SK-N-SH (cell line): ENCODE measurements at regions not wholly inside any gene's neighbourhood (a gene's known extent, or its start where the extent isn't known, plus 50 kb on each side); places are given as distances from the start of the nearest gene placed in this dataset.

Experiments used
- CTCF ChIA-PET: fragments of 300-600, 350-600 bp; formaldehyde crosslinking; extraction: SDS; loops from one replicate; lab custom pipeline; 2021; lab: Yijun Ruan, JAX
- POLR2A ChIA-PET: fragments of 350-600 bp; sonication (Branson Sonifier 250); formaldehyde crosslinking; extraction: SDS; loops from one replicate; lab custom pipeline; 2020; ENCODE audit warnings: antibody characterized with exemption, inconsistent platforms; lab: Yijun Ruan, JAX
- DNase-seq: peaks from one replicate; pipeline ENCODE4 v3.0.0; 2012
- H2AFZ ChIP-seq: fragments of 200-600 bp; sonication (generic); 2 replicates; pipeline ENCODE4 v1.8.1; 2016; ENCODE audit warnings: antibody characterized with exemption, mild to moderate bottlenecking, low read depth
- H3F3A ChIP-seq: fragments of 200-600 bp; sonication (generic); replicated peaks from 2 replicates; pipeline ENCODE3; 2016; ENCODE audit warnings: antibody characterized with exemption, mild to moderate bottlenecking; ENCODE audit not compliant: insufficient read depth
- H3K27ac ChIP-seq, 2 experiments: fragments of 200-500 bp in 1 of 2; fragments of 200-600 bp in 1 of 2; sonication (Bioruptor generic) in 1 of 2; sonication (generic), shearing (Covaris generic) in 1 of 2; 2 replicates each; pipeline versions ENCODE4 v1.5.1 to v1.6.1; 2014 to 2016; ENCODE audit warnings: low read depth in 2 of 2, inconsistent platforms in 1 of 2, low read length in 1 of 2, mild to moderate bottlenecking in 1 of 2, mixed read lengths in 1 of 2
- H3K27me3 ChIP-seq: fragments of 200-600 bp; sonication (generic), shearing (Covaris generic); 2 replicates; pipeline ENCODE4 v1.6.1; 2016; ENCODE audit warnings: mixed run types; ENCODE audit not compliant: insufficient read depth
- H3K36me3 ChIP-seq, 2 experiments: fragments of 200-500 bp in 1 of 2; fragments of 200-600 bp in 1 of 2; sonication (Bioruptor generic) in 1 of 2; sonication (generic) in 1 of 2; replicated peaks in 1 of 2; 2 replicates each; pipeline versions ENCODE3 to v1.5.1; 2014 to 2016; ENCODE audit warnings: low read length in 1 of 2, mild to moderate bottlenecking in 1 of 2; ENCODE audit not compliant: insufficient read depth in 2 of 2, control insufficient read depth in 1 of 2
- H3K4me1 ChIP-seq, 2 experiments: fragments of 200-500 bp in 1 of 2; fragments of 200-600 bp in 1 of 2; sonication (Bioruptor generic) in 1 of 2; sonication (generic), shearing (Covaris generic) in 1 of 2; 2 replicates each; pipeline versions ENCODE4 v1.5.1 to v1.6.1; 2014 to 2016; ENCODE audit warnings: low read depth in 1 of 2, low read length in 1 of 2, mixed run types in 1 of 2; ENCODE audit not compliant: insufficient read depth in 2 of 2, control insufficient read depth in 1 of 2
- H3K4me2 ChIP-seq: fragments of 200-600 bp; sonication (generic), shearing (Covaris generic); 2 replicates; pipeline ENCODE4 v1.6.1; 2017; ENCODE audit warnings: mixed run types
- H3K4me3 ChIP-seq, 2 experiments: fragments of 200-500 bp in 1 of 2; fragments of 200-600 bp in 1 of 2; sonication (Bioruptor generic) in 1 of 2; sonication (generic), shearing (Covaris generic) in 1 of 2; 2 replicates each; pipeline versions ENCODE4 v1.5.1 to v1.8.1; 2014 to 2016; ENCODE audit warnings: low read depth in 2 of 2, inconsistent platforms in 1 of 2, low read length in 1 of 2, mild to moderate bottlenecking in 1 of 2, mixed read lengths in 1 of 2, moderate library complexity in 1 of 2
- H3K79me2 ChIP-seq: fragments of 200-600 bp; sonication (generic); 2 replicates; pipeline ENCODE4 v1.8.1; 2017; ENCODE audit warnings: mild to moderate bottlenecking; ENCODE audit not compliant: insufficient read depth
- H3K9ac ChIP-seq: fragments of 200-600 bp; sonication (generic); 2 replicates; pipeline ENCODE4 v1.6.1; 2017; ENCODE audit warnings: mixed run types
- H3K9me2 ChIP-seq: fragments of 200-600 bp; sonication (generic); 2 replicates; pipeline ENCODE4 v1.6.1; 2017; ENCODE audit warnings: mixed run types
- H3K9me3 ChIP-seq: fragments of 200-600 bp; sonication (generic); 2 replicates; pipeline ENCODE4 v1.6.1; 2017; ENCODE audit warnings: mixed run types, mild to moderate bottlenecking, moderate library complexity
- H4K20me1 ChIP-seq: fragments of 200-600 bp; sonication (generic); 2 replicates; pipeline ENCODE4 v1.6.1; 2017; ENCODE audit warnings: mild to moderate bottlenecking, mixed run types; ENCODE audit not compliant: insufficient read depth
- FOSL2 ChIP-seq: IDR thresholded peaks from 2 replicates; pipeline ENCODE4 v1.4.0; 2012; ENCODE audit warnings: low read depth, mild to moderate bottlenecking, moderate library complexity, borderline replicate concordance
- FOXM1 ChIP-seq: IDR thresholded peaks from 2 replicates; pipeline ENCODE4 v1.4.0; 2012; ENCODE audit warnings: low read depth, mild to moderate bottlenecking
- GABPA ChIP-seq: IDR thresholded peaks from 2 replicates; pipeline ENCODE4 v1.4.0; 2012; ENCODE audit warnings: low read depth, mild to moderate bottlenecking
- NFIC ChIP-seq: IDR thresholded peaks from 2 replicates; pipeline ENCODE4 v1.4.0; 2012; ENCODE audit warnings: borderline replicate concordance
- SIN3A ChIP-seq: IDR thresholded peaks from 2 replicates; pipeline ENCODE4 v1.6.1; 2012; ENCODE audit warnings: low read depth, mild to moderate bottlenecking, low read length, moderate library complexity, borderline replicate concordance
- SMC3 ChIP-seq: IDR thresholded peaks from 2 replicates; pipeline ENCODE4 v1.6.1; 2012; ENCODE audit warnings: low read depth, low read length, improper control_type of control experiment
- TEAD4 ChIP-seq: IDR thresholded peaks from 2 replicates; pipeline ENCODE4 v1.4.0; 2012; ENCODE audit warnings: mild to moderate bottlenecking, borderline replicate concordance; ENCODE audit not compliant: insufficient read depth
- WGBS: methylation state at CpG from one replicate; pipeline ENCODE4 v1.1.6; 2017; ENCODE audit warnings: low lambda C conversion rate; 5-methylcytosine and 5-hydroxymethylcytosine counted together
- TF ChIP-seq, protein P1 (sequence below): fragments of 200-600 bp; sonication (generic); IDR thresholded peaks from 2 replicates; pipeline ENCODE4 v1.6.1; 2017; ENCODE audit warnings: antibody characterized with exemption, mild to moderate bottlenecking, moderate library complexity
- TF ChIP-seq, protein P2 (sequence below): fragments of 150-350 bp; IDR thresholded peaks from 2 replicates; pipeline ENCODE4 v1.6.1; 2017; ENCODE audit warnings: antibody characterized with exemption, low read length, low read depth, borderline replicate concordance

DNA sequence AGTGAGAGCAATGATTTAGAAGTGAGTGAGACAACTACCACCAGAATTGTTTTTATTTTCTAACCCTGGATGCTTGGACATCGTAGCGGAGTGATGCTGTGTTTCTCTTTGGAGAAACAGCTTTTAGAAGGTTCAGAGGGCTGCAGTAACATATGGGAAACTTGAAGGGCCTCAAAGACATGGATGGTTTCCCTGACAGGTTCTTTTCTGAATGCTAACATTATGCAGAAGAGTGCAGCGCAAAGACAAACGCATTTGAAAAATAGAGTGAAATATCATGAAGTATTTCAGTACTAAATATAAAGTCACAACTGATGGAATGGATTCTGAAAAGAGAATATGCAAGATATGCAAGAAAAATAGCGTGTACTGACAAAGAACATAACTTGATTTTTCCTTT, 385.1 kb upstream of the DSEL start:
- Histone ChIP-seq H3F3A (no peaks in the 10 kb centered on the region), H3K9me3 (no peaks in the 10 kb centered on the region; the same call in 1 of the 2 replicates), H3K36me3 (no peaks in the 10 kb centered on the region), H3K27me3 (no peaks in the 10 kb centered on the region), H3K4me3 (no peak overlapping the region), H3K4me1 (no peaks in the 10 kb centered on the region), H3K27ac (no peak overlapping the region), H3K9ac (no peak overlapping the region), H2AFZ (no peak overlapping the region), H3K79me2 (no peaks in the 10 kb centered on the region), H3K9me2 (no peaks in the 10 kb centered on the region), H4K20me1 (no peaks in the 10 kb centered on the region), H3K4me2 (no peak overlapping the region)
- TF ChIP-seq NFIC (no peak), FOSL2 (no peak), FOXM1 (no peak)
- TF ChIP-seq, protein P1, sequence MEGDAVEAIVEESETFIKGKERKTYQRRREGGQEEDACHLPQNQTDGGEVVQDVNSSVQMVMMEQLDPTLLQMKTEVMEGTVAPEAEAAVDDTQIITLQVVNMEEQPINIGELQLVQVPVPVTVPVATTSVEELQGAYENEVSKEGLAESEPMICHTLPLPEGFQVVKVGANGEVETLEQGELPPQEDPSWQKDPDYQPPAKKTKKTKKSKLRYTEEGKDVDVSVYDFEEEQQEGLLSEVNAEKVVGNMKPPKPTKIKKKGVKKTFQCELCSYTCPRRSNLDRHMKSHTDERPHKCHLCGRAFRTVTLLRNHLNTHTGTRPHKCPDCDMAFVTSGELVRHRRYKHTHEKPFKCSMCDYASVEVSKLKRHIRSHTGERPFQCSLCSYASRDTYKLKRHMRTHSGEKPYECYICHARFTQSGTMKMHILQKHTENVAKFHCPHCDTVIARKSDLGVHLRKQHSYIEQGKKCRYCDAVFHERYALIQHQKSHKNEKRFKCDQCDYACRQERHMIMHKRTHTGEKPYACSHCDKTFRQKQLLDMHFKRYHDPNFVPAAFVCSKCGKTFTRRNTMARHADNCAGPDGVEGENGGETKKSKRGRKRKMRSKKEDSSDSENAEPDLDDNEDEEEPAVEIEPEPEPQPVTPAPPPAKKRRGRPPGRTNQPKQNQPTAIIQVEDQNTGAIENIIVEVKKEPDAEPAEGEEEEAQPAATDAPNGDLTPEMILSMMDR = no peak
- TF ChIP-seq, protein P2, sequence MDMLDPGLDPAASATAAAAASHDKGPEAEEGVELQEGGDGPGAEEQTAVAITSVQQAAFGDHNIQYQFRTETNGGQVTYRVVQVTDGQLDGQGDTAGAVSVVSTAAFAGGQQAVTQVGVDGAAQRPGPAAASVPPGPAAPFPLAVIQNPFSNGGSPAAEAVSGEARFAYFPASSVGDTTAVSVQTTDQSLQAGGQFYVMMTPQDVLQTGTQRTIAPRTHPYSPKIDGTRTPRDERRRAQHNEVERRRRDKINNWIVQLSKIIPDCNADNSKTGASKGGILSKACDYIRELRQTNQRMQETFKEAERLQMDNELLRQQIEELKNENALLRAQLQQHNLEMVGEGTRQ = no peak
- DNase-seq = no peak
- ChIA-PET POLR2A (no interaction called here), CTCF (interaction anchor here (1.5 kb wide), 1 partner anchor 15 kb away, joined by 3 read pairs; no protein-coding TSS in a partner anchor)
- 88% methylated on average over 5 of the region's 5 CpGs for WGBS

DNA sequence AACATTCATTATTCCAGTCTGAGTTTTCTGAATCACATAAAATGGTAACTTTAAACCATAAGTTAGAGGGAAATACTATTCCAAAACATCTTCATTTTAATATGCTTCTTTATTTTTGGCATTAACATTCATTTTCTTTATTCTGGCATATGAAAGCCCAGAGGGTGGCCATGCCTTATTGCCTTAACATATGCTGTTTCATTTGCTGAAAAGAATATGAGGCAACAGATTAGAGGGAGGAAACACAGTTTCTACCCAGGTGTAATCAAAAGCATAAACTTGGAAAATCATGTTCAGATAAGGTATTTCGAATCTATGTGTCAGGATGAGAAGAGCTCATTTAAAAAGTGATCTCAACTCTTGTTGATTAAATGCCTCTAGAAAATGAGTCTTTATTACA, 379.9 kb upstream of the DSEL start:
- H4K20me1 ChIP-seq = no peaks in the 10 kb centered on the region
- no peaks in the 10 kb centered on the region for H3K27me3 ChIP-seq
- DNase-seq = no peak
- no peak overlapping the region for H3K4me2 ChIP-seq
- ChIA-PET POLR2A (no interaction called here), CTCF (no interaction called here)
- H3K9me3 ChIP-seq = no peaks in the 10 kb centered on the region; the same call in 1 of the 2 replicates
- no peak overlapping the region for H2AFZ ChIP-seq
- no peaks in the 10 kb centered on the region for H3F3A ChIP-seq
- no peaks in the 10 kb centered on the region for H3K79me2 ChIP-seq
- no peak overlapping the region for H3K27ac ChIP-seq
- H3K9me2 ChIP-seq = no peaks in the 10 kb centered on the region
- no peaks in the 10 kb centered on the region for H3K36me3 ChIP-seq
- TF ChIP-seq, protein P1 = no peak
- TF ChIP-seq, protein P2 = no peak
- TF ChIP-seq TEAD4 (no peak), SIN3A (no peak), FOXM1 (no peak), GABPA (no peak), SMC3 (no peak)
- no peak overlapping the region for H3K4me3 ChIP-seq
- WGBS = 90% methylated on average over 1 of the region's 1 CpG
- no peak overlapping the region for H3K9ac ChIP-seq
- H3K4me1 ChIP-seq = no peaks in the 10 kb centered on the region
